ENCODE measurements at regions not wholly inside any gene's neighbourhood (a gene's known extent, or its start where the extent isn't known, plus 50 kb on each side); places are given as distances from the start of the nearest gene placed in this dataset.
"Not testable (repeated sequence)": the region's sequence is repeated elsewhere in the genome, so short reads cannot be mapped to it uniquely, and the experiment has no call there.

- no peak for DNase-seq
Measured at GRCh38 chr16:16960785-16961184, 510.0 kb downstream of the XYLT1 start.

DNA sequence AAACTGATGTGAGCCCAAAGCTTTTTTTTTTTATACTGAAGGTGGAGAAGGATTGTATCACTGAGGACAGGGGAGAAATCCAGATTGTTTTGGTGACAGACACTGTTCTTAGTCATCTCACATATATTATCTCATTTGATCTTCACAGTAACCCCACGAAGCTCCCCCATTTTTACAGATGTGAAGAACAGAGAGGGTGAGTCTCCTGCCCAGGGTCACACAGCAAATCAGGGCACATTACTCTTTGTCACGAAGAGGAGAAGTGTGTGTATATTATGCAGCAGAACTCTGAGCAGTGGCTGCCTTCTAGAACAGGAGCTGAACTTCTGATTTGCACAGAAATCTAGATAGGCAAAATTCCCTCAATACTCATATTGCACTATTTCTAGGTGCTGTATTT is 504.3 kb downstream of the XYLT1 start:
- DNase-seq = no peak

DNA sequence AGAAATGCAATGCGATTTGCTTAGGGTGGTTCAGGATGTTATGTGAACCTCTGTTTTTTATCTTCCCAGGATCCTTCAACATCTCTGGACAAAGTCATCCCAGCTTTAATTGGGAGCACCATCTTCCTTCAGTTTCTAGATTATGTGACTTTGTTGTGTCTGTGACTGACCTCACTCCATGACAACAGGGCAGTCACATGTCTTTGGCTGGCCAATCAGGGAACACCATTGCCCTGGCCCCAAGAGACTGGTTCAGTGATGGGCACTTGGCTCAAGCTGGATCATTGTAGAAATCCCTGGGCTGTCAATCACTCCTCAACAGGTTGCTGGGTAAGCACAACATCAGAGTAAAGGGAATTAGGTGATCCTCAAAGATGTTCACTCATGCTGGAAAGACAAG is 499.7 kb downstream of the XYLT1 start:
- no peak for DNase-seq

DNA sequence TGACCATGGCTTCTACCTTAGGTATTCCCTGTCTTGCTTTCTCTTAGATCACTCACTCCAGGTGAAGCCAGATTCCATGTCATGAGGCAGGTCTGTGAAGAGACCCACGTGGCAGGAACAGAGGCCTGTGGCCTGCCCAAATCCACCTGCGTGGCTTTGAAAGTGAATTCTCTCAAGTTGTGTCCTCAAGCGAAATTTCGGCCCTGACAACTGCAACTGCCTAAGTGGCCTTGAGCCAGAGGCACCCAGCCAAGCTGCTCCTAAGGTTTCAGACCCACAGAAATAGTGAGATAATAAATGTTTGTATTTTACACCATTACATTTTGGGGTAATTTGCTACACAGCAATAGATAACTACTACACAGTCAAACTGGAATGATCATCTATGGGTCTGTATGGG is 497.9 kb downstream of the XYLT1 start:
- no peak for DNase-seq

DNA sequence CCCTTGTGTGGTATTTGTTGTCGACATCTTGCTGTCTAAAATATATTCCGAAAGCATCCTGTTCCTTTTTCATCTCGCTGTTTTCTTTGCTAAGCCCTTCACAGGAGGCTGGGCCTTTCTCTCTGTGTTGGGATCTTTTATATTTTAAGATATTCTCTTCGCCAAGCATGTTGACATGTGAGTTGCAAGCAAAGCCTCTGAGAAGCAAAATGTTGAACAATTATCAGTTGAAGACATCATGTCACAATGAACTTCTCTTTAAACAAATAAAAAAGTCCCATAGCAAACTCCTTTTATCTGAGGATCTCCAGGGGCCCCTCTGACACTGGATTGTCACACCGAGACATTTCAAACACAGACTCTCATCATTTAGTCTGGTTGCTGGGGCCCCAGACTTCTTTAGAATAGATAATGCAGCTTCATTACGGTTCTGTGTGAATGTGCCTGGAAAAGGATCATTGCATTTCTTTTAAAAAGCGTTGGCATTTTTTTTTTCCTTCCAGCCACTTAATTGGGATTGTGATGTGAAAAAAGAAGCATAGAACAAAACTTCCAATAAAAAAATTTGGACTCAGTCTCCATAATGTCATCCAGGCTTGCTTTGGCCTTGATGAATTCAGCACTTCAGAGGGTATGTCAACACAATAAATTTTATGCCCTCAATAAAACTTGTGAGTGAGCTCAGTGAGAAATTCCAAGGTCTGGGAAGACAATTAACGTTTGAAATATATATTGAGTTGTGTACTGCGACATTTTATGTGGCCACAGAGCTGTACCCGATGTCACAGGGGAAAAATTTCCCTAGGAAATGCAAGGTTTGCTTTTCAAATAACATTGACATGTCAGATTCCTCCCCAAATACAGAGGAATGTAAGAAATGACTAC is 496.8 kb downstream of the XYLT1 start:
- no peak for DNase-seq

DNA sequence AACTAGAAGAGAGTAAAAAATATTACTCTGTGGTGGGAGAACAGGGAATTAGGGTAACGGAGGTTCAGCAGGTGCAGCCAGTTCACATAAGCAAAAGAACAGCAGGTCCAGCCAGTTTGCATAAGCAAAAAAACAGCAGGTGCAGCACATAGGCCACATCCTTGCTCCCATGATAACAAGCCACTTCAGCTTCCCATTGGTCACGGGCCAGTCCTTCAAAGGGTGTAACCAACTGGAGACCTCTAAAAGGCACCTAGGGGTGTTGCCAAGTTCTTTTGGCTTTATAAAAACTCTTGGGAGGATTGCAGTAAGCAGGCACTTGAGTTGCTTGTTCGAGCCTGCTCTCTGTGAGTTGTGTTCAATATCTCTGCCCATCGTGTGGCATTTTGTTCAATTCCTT is 488.1 kb downstream of the XYLT1 start:
- no peak for DNase-seq

- no peak for DNase-seq
Measured at GRCh38 chr16:16983582-16983981, 487.2 kb downstream of the XYLT1 start.

DNA sequence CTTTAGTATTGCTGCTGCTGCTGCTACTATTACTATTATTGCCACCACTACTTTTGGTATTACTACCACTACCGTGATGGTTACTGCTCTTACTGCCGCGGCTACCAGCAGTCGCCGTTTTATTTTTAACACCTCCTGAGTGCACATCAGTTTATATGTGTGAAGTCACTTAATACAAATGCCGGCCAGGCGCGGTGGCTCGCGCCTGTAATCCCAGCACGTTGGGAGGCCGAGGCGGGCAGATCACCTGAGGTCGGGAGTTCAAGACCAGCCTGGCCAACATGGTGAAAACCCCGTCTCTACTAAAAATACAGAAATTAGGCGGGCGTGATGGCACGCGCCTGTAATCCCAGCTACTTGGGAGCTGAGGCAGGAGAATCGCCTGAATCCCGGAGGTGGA is 486.7 kb downstream of the XYLT1 start:
- DNase-seq = not testable (repeated sequence)

- DNase-seq = no peak
Measured at GRCh38 chr16:16985707-16986106, 485.1 kb downstream of the XYLT1 start.

DNA sequence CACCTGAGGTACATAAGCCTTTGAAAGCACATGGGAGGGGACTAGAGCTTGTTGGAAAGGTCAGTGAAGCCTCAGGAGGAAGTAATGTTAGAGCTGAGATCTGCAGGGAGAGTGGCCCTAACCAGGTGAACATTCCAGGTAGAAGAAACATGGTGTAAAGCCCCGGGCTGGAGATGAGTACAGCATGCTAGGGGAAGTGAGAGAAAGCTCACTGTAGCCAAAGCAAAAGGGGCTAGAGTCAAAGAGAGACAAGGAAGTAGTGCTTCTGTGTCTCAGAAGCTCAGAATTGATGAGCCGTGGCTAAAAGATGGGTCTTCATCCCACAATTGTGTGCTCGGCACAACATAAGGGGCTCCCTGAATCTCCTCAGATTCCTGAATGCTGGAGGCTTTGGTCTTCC is 481.8 kb downstream of the XYLT1 start:
- DNase-seq = no peak

DNA sequence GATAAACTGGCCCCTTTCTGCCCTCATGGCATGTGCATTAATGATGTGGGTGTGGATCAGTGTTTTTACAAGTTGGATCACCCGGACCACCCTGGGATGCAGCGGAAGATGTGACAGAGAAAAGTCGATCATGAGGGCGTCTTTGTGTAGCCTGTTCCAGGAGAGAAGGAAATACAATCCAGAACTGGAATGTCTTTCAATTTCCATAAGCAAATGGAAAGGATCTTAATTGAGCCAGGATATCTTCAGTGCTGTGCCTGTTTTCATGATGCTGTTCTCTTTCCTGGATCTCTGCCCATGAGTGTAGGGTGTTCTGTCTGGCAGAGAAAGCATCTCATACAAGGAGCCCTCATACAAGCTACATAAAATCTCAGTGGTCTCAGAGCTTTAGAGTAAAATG is 481.4 kb downstream of the XYLT1 start:
- DNase-seq = no peak

GRCh38 chr16:16991711-16992110 is 479.0 kb downstream of the XYLT1 start:
- DNase-seq = no peak

- DNase-seq = no peak
Measured at GRCh38 chr16:16992975-16993765, 477.6 kb downstream of the XYLT1 start.

DNA sequence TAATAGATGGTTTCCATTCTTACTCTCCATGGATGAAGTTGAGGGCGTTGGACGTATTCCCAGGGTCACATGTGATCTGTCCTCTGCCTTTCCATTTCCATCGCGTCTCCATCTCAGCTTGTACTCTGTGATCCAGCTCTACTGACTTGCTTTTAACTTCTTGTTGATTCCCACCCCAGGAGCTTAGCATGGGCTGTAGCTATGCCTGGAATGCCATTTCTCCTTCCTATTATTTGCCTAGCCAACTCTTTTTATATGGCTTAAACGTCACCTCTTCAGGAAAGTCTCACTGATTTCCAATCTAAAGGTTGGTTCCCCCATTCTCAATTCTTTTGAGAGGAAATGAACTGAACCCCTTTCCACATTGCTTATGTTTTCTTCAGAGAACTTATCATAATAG is 475.9 kb downstream of the XYLT1 start:
- DNase-seq = no peak

- no peak for DNase-seq
Measured at GRCh38 chr16:16996827-16997226, 473.9 kb downstream of the XYLT1 start.

DNA sequence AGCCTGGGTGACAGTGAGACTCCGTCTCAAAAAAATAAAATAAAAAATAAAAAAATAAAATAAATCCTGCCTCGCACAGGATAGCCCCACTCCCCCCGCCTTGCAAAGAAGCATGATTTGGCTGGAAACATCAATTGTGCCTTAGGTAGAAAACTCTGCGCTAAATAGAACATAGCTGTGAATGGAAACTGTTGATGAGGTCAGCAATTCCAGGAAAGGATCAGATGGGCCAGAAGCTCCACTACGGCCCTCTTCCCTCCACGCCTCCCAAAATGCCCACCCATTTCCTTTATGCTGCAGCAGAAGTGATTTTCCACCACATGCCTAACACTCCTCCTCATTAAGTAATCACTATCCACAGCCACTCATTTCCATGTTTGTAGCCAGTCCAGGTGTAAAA is 473.4 kb downstream of the XYLT1 start:
- no peak for DNase-seq

DNA sequence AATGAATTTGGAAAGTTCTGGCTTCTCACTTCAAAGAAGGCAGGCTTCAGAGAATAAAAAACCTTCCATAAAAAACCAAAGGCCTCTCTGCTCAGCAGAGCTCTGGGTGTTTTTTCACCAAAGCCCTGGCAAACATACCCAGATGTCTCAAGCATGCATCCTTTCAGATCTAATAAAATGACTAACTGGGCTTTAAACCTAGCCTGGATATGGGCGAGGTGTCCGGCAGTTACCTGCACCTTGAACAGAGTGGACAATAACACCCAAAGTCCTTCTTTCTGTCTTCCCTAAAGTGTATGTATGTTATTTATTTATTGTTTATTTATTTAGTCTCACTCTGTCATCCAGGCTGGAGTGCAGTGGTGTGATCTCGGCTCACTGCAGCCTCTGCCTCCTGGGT is 469.3 kb downstream of the XYLT1 start:
- no peak for DNase-seq

DNA sequence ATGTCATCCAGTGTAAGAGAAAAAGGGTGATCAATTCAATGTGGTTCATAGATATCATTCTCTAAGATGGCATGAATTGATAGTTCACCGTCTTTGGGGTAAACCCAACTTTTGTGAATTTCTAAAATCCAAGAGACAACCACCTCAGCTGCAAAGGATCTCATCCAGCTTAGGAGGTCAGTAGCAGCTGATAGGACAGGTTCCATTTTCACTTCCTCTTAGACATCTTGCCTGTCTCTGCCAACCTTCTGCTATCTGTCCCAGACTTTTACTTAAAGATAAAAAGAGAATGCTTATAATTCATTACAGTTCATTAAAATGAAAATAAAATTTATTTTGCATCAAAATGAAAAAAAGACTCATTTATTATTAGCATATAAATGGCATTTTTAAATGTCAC is 468.2 kb downstream of the XYLT1 start:
- no peak for DNase-seq

DNA sequence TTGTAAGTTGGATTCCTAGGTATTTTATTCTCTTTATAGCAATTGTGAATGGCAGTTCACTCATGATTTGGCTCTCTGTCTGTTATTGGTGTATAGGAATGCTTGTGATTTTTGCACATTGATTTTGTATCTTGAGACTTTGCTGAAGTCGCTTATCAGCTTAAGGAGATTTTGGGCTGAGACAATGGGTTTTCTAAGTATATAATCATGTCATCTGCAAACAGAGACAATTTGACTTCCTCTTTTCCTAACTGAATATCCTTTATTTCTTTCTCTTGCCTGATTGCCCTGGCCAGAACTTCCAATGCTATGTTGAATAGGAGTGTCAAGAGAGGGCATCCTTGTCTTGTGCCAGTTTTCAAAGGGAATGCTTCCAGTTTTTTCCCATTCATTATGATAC is 464.8 kb downstream of the XYLT1 start:
- not testable (repeated sequence) for DNase-seq

GRCh38 chr16:17011712-17012111 is 459.0 kb downstream of the XYLT1 start:
- DNase-seq = no peak

GRCh38 chr16:17013038-17013437 is 457.7 kb downstream of the XYLT1 start:
- no peak for DNase-seq

- DNase-seq = no peak
Measured at GRCh38 chr16:17014484-17015121, 456.2 kb downstream of the XYLT1 start.

GRCh38 chr16:17015702-17016101 is 455.1 kb downstream of the XYLT1 start:
- DNase-seq = no peak

GRCh38 chr16:17017442-17017841 is 453.3 kb downstream of the XYLT1 start:
- DNase-seq = no peak

Measured in T1000 (cell line).